ENCODE measurements at regions not wholly inside any gene's neighbourhood (a gene's known extent, or its start where the extent isn't known, plus 50 kb on each side); places are given as distances from the start of the nearest gene placed in this dataset.

GRCh38 chr3:36142746-36143145 lies 237.6 kb upstream of the STAC start:
- Histone ChIP-seq H2AFZ (ENCODE audit: low read depth, low read length) (no peak overlapping the region), H3K9me3 (replicated peaks; ENCODE audit: control insufficient read depth, insufficient read depth, low read length) (no peaks in the 10 kb centered on the region), H4K20me1 (replicated peaks; ENCODE audit: control insufficient read depth, extremely low read depth, insufficient read depth, low read length) (no peaks in the 10 kb centered on the region), H3K36me3 (ENCODE audit: control insufficient read depth in 2 of 2, extremely low read depth in 1 of 2, insufficient read depth in 2 of 2, low read length in 2 of 2) (no peaks in the 10 kb centered on the region), H3K4me1 (ENCODE audit: control insufficient read depth, extremely low read depth, insufficient read depth, low read length) (no peaks in the 10 kb centered on the region), H3K79me2 (ENCODE audit: control insufficient read depth, insufficient read depth, low read length) (no peaks in the 10 kb centered on the region), H3K27ac (ENCODE audit: insufficient read depth, low read depth, low read length) (no peak overlapping the region), H3K9ac (replicated peaks; ENCODE audit: extremely low read depth, insufficient read depth, low read length) (no peak overlapping the region), H3K4me2 (ENCODE audit: insufficient read depth, low read length) (no peak overlapping the region), H3K9me1 (replicated peaks; ENCODE audit: control insufficient read depth, extremely low read depth, insufficient read depth, low read length) (no peaks in the 10 kb centered on the region), H3K4me3 (replicated peaks in 1 of 3; ENCODE audit: insufficient read depth in 1 of 3, low read depth in 1 of 3, low read length in 3 of 3) (no peak overlapping the region), H3K27me3 (ENCODE audit: control insufficient read depth in 2 of 2, insufficient read depth in 2 of 2, low read length in 2 of 2) (no peaks in the 10 kb centered on the region)
- no peak for FAIRE-seq
- ChIA-PET POLR2A (no interaction called here), CTCF (no interaction called here)
- intact Hi-C loops (cut with micrococcal nuclease), result no loop called here
- dilution Hi-C loops (cut with MboI; ENCODE audit: extremely low pct_ligation_motif_present, low sequenced_read_pairs), result no loop called here
- TF ChIP-seq EZH2 (IDR thresholded peaks at IDR 0.05; ENCODE audit: borderline replicate concordance, low read depth, low read length, severe bottlenecking) (no peak), CTCF (IDR thresholded peaks at IDR 0.05; ENCODE audit: extremely low read depth in 1 of 2, insufficient read depth in 1 of 2, low read depth in 1 of 2, low read length in 2 of 2) (no peak), FOS (IDR thresholded peaks at IDR 0.05; ENCODE audit: borderline replicate concordance, insufficient read depth, low read length) (no peak), POLR2A (IDR thresholded peaks at IDR 0.05; ENCODE audit: low read depth, low read length) (no peak), POLR2AphosphoS5 (IDR thresholded peaks at IDR 0.05; ENCODE audit: insufficient read depth, low read depth, low read length) (no peak), MAX (IDR thresholded peaks at IDR 0.05; ENCODE audit: insufficient read depth, insufficient read length) (no peak), MYC (IDR thresholded peaks at IDR 0.05; ENCODE audit: low read depth, low read length) (no peak), GATA2 (IDR thresholded peaks at IDR 0.05; ENCODE audit: insufficient read depth, insufficient read length, low read depth, low read length) (no peak), JUN (IDR thresholded peaks at IDR 0.05; ENCODE audit: borderline replicate concordance, insufficient read depth, insufficient read length, low read depth) (no peak)
- DNase-seq (ENCODE audit: low read depth, low spot score), result no peak
- BruUV-seq (replicated peaks), result no TSS peak
